GM12878 (cell line): ENCODE measurements at regions not wholly inside any gene's neighbourhood (a gene's known extent, or its start where the extent isn't known, plus 50 kb on each side); places are given as distances from the start of the nearest gene placed in this dataset.

ENCODE experiments used
- ATAC-seq: fragments of 200-7000 bp; cut with Tn5 transposase; 3 replicates; pipeline ENCODE4 v1.9.1; 2020; ENCODE audit warnings: mild to moderate bottlenecking, moderate library complexity
- BruUV-seq: library from RNA; stranded (reverse); fragments of 400-500 nt; replicated peaks from 2 replicates; lab custom pipeline; 2021; lab: Mats Ljungman, UMichigan
- CTCF ChIA-PET: fragments of 300-600 bp; sonication (Branson Sonifier 250); formaldehyde crosslinking; extraction: SDS; loops from one replicate; lab custom pipeline; 2021; ENCODE audit warnings: inconsistent platforms; lab: Yijun Ruan, JAX
- POLR2A ChIA-PET: fragments of 350-600 bp; formaldehyde crosslinking; extraction: SDS; loops from one replicate; lab custom pipeline; 2021; ENCODE audit warnings: inconsistent platforms; lab: Charles Lee
- RAD21 ChIA-PET: fragments of 300-600 bp; sonication (Branson Sonifier 250); formaldehyde crosslinking; loops from one replicate; lab custom pipeline; 2023; ENCODE audit warnings: antibody characterized with exemption; ENCODE audit not compliant: unreplicated experiment; lab: Charles Lee
- SMC1A ChIA-PET: fragments of 300-600 bp; sonication (Branson Sonifier 250); formaldehyde crosslinking; loops from one replicate; lab custom pipeline; 2023; ENCODE audit not compliant: unreplicated experiment, uncharacterized antibody; lab: Charles Lee
- DNase-seq: peaks from one replicate; pipeline ENCODE4 v3.0.0-alpha.2; 2011; ENCODE audit warnings: low read depth, low spot score
- FAIRE-seq: peaks from 3 replicates; lab custom pipeline; 2011; peaks lifted over from hg19 to GRCh38; lab: Jason Lieb, UNC
- H2AFZ ChIP-seq: 2 replicates; pipeline ENCODE4 v1.6.0; 2011; ENCODE audit warnings: low read depth, low read length, control low read depth; ENCODE audit not compliant: control insufficient read depth
- H3K27ac ChIP-seq: 2 replicates; pipeline ENCODE4 v1.5.1; 2011; ENCODE audit warnings: control low read depth; ENCODE audit not compliant: control insufficient read depth, insufficient read depth
- H3K27me3 ChIP-seq, 2 experiments: replicated peaks in 1 of 2; 2 replicates each; pipeline versions ENCODE4 v1.6.0 to v1.6.1; 2011; ENCODE audit warnings: low read length in 1 of 2; ENCODE audit not compliant: control insufficient read depth in 2 of 2, insufficient read depth in 2 of 2
- H3K36me3 ChIP-seq, 2 experiments: 2 replicates each; pipeline ENCODE4 v1.5.1; 2011; ENCODE audit warnings: low read length in 1 of 2; ENCODE audit not compliant: control insufficient read depth in 2 of 2, insufficient read depth in 2 of 2
- H3K4me1 ChIP-seq: 2 replicates; pipeline ENCODE4 v1.6.1; 2011; ENCODE audit warnings: mild to moderate bottlenecking, low read length, moderate library complexity, mixed read lengths; ENCODE audit not compliant: control insufficient read depth, insufficient read depth
- H3K4me2 ChIP-seq: 2 replicates; pipeline ENCODE4 v1.6.0; 2011; ENCODE audit warnings: control low read depth; ENCODE audit not compliant: control insufficient read depth, insufficient read depth
- H3K4me3 ChIP-seq: fragments of 200-600 bp; sonication (generic); 2 replicates; pipeline ENCODE4 v1.5.1; 2016
- H3K79me2 ChIP-seq: 2 replicates; pipeline ENCODE4 v1.6.0; 2011; ENCODE audit warnings: low read length; ENCODE audit not compliant: control insufficient read depth, insufficient read depth
- H3K9ac ChIP-seq: 2 replicates; pipeline ENCODE4 v1.8.0; 2011; ENCODE audit warnings: low read length, control low read depth, mixed read lengths; ENCODE audit not compliant: control insufficient read depth, insufficient read depth
- H3K9me3 ChIP-seq: replicated peaks from 3 replicates; pipeline ENCODE4 v1.5.1; 2011; ENCODE audit warnings: mild to moderate bottlenecking, low read length; ENCODE audit not compliant: control insufficient read depth, insufficient read depth
- H4K20me1 ChIP-seq: 2 replicates; pipeline ENCODE4 v1.6.0; 2011; ENCODE audit not compliant: control insufficient read depth, insufficient read depth
- CEBPB ChIP-seq, 2 experiments: fragments of 150-350 bp in 1 of 2; IDR thresholded peaks; 2 replicates each; pipeline ENCODE4 v1.6.1; 2012 to 2014; ENCODE audit warnings: low read depth in 2 of 2, low read length in 2 of 2, borderline replicate concordance in 1 of 2, inconsistent platforms in 1 of 2
- EGR1 ChIP-seq, 2 experiments: IDR thresholded peaks; 1 replicate in 1 of 2; 2 replicates in 1 of 2; pipeline ENCODE4 v1.6.1; 2011 to 2012; ENCODE audit warnings: low read depth in 2 of 2, low read length in 2 of 2, borderline replicate concordance in 1 of 2, mild to moderate bottlenecking in 1 of 2, moderate library complexity in 1 of 2
- FOXM1 ChIP-seq: IDR thresholded peaks from 2 replicates; pipeline ENCODE4 v1.6.1; 2012; ENCODE audit warnings: low read depth, mild to moderate bottlenecking, inconsistent platforms, low read length, moderate library complexity
- HCFC1 ChIP-seq: fragments of 150-350 bp; IDR thresholded peaks from 2 replicates; pipeline ENCODE4 v1.6.1; 2014; ENCODE audit warnings: low read length
- POU2F2 ChIP-seq: IDR thresholded peaks from 3 replicates; pipeline ENCODE4 v1.6.1; 2011; ENCODE audit warnings: low read depth, mild to moderate bottlenecking, low read length, borderline replicate concordance
- SMC3 ChIP-seq: IDR thresholded peaks from 2 replicates; pipeline ENCODE4 v1.6.1; 2011; ENCODE audit warnings: low read length, improper control_type of control experiment, borderline replicate concordance
- in situ Hi-C: fragments of 300-500 bp; cut with MboI; formaldehyde crosslinking; loops from 9 replicates; pipeline ENCODE4 v1.14.3; 2018; ENCODE audit warnings: mixed read lengths
- intact Hi-C: fragments of 100-400 bp; cut with micrococcal nuclease; formaldehyde crosslinking; loops from one replicate; pipeline ENCODE4 v1.14.2; 2022; ENCODE audit not compliant: unreplicated experiment
- TF ChIP-seq, protein P1 (sequence below): fragments of 450-650 bp; conservative IDR thresholded peaks from 2 replicates; pipeline ENCODE4 v1.6.1; 2017; ENCODE audit warnings: mild to moderate bottlenecking, moderate library complexity
- TF ChIP-seq, protein P2 (sequence below): IDR thresholded peaks from 2 replicates; pipeline ENCODE4 v1.6.1; 2012; ENCODE audit warnings: improper control_type of control experiment, low read depth, low read length; ENCODE audit not compliant: insufficient replicate concordance
- TF ChIP-seq, protein P3 (sequence below): fragments of 150-350 bp; IDR thresholded peaks from 2 replicates; pipeline ENCODE4 v1.6.1; 2014; ENCODE audit warnings: mild to moderate bottlenecking, low read depth, low read length
- TF ChIP-seq, protein P4 (sequence below): fragments of 450-650 bp; IDR thresholded peaks from 2 replicates; pipeline ENCODE4 v1.6.1; 2016; ENCODE audit warnings: mild to moderate bottlenecking
- TF ChIP-seq, protein P5 (sequence below): IDR thresholded peaks from 2 replicates; pipeline ENCODE4 v1.6.1; 2012; ENCODE audit warnings: low read depth, low read length, improper control_type of control experiment

DNA sequence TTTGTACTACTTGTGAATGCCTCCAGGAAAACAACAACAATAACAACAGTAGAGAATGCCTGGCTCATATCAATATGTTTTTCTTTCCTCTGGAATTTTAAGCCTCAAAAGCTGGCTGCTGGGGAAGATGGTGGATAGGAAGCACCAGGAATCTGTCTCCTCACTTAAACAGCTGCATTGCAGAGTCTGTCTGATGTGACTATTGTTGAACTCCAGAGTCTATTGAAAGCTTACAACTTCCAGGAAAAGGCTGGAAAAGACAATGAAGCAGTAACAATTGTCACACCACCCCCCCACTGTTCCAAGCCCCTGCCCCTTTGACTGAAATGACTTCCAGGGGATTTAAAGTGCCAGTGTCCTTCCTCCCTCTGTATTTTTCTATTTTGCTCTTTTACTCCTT is 309.7 kb downstream of the BMP4 start:
- Histone ChIP-seq H3K27me3 (no peaks in the 10 kb centered on the region), H2AFZ (no peak overlapping the region), H3K9me3 (no peaks in the 10 kb centered on the region), H3K9ac (no peak overlapping the region), H3K4me1 (no peaks in the 10 kb centered on the region), H4K20me1 (no peaks in the 10 kb centered on the region), H3K79me2 (no peaks in the 10 kb centered on the region), H3K27ac (no peak overlapping the region), H3K36me3 (no peaks in the 10 kb centered on the region), H3K4me2 (no peak overlapping the region), H3K4me3 (no peak overlapping the region)
- BruUV-seq: no TSS peak
- POLR2A ChIA-PET: no interaction called here
- FAIRE-seq: no peak
- TF ChIP-seq FOXM1 (no peak), POU2F2 (no peak), HCFC1 (no peak), CEBPB (IDR thresholded peaks at IDR 0.05; ENCODE audit: borderline replicate concordance in 1 of 2, low read depth in 2 of 2, low read length in 2 of 2) (no peak), SMC3 (no peak), EGR1 (IDR thresholded peaks at IDR 0.05; ENCODE audit: borderline replicate concordance in 1 of 2, low read depth in 2 of 2, low read length in 2 of 2) (no peak)
- TF ChIP-seq, protein P1, sequence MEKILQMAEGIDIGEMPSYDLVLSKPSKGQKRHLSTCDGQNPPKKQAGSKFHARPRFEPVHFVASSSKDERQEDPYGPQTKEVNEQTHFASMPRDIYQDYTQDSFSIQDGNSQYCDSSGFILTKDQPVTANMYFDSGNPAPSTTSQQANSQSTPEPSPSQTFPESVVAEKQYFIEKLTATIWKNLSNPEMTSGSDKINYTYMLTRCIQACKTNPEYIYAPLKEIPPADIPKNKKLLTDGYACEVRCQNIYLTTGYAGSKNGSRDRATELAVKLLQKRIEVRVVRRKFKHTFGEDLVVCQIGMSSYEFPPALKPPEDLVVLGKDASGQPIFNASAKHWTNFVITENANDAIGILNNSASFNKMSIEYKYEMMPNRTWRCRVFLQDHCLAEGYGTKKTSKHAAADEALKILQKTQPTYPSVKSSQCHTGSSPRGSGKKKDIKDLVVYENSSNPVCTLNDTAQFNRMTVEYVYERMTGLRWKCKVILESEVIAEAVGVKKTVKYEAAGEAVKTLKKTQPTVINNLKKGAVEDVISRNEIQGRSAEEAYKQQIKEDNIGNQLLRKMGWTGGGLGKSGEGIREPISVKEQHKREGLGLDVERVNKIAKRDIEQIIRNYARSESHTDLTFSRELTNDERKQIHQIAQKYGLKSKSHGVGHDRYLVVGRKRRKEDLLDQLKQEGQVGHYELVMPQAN: no peak
- TF ChIP-seq, protein P2, sequence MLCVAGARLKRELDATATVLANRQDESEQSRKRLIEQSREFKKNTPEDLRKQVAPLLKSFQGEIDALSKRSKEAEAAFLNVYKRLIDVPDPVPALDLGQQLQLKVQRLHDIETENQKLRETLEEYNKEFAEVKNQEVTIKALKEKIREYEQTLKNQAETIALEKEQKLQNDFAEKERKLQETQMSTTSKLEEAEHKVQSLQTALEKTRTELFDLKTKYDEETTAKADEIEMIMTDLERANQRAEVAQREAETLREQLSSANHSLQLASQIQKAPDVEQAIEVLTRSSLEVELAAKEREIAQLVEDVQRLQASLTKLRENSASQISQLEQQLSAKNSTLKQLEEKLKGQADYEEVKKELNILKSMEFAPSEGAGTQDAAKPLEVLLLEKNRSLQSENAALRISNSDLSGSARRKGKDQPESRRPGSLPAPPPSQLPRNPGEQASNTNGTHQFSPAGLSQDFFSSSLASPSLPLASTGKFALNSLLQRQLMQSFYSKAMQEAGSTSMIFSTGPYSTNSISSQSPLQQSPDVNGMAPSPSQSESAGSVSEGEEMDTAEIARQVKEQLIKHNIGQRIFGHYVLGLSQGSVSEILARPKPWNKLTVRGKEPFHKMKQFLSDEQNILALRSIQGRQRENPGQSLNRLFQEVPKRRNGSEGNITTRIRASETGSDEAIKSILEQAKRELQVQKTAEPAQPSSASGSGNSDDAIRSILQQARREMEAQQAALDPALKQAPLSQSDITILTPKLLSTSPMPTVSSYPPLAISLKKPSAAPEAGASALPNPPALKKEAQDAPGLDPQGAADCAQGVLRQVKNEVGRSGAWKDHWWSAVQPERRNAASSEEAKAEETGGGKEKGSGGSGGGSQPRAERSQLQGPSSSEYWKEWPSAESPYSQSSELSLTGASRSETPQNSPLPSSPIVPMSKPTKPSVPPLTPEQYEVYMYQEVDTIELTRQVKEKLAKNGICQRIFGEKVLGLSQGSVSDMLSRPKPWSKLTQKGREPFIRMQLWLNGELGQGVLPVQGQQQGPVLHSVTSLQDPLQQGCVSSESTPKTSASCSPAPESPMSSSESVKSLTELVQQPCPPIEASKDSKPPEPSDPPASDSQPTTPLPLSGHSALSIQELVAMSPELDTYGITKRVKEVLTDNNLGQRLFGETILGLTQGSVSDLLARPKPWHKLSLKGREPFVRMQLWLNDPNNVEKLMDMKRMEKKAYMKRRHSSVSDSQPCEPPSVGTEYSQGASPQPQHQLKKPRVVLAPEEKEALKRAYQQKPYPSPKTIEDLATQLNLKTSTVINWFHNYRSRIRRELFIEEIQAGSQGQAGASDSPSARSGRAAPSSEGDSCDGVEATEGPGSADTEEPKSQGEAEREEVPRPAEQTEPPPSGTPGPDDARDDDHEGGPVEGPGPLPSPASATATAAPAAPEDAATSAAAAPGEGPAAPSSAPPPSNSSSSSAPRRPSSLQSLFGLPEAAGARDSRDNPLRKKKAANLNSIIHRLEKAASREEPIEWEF: no peak
- TF ChIP-seq, protein P3, sequence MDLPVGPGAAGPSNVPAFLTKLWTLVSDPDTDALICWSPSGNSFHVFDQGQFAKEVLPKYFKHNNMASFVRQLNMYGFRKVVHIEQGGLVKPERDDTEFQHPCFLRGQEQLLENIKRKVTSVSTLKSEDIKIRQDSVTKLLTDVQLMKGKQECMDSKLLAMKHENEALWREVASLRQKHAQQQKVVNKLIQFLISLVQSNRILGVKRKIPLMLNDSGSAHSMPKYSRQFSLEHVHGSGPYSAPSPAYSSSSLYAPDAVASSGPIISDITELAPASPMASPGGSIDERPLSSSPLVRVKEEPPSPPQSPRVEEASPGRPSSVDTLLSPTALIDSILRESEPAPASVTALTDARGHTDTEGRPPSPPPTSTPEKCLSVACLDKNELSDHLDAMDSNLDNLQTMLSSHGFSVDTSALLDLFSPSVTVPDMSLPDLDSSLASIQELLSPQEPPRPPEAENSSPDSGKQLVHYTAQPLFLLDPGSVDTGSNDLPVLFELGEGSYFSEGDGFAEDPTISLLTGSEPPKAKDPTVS: no peak
- TF ChIP-seq, protein P4, sequence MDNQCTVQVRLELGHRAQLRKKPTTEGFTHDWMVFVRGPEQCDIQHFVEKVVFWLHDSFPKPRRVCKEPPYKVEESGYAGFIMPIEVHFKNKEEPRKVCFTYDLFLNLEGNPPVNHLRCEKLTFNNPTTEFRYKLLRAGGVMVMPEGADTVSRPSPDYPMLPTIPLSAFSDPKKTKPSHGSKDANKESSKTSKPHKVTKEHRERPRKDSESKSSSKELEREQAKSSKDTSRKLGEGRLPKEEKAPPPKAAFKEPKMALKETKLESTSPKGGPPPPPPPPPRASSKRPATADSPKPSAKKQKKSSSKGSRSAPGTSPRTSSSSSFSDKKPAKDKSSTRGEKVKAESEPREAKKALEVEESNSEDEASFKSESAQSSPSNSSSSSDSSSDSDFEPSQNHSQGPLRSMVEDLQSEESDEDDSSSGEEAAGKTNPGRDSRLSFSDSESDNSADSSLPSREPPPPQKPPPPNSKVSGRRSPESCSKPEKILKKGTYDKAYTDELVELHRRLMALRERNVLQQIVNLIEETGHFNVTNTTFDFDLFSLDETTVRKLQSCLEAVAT: no peak
- TF ChIP-seq, protein P5, sequence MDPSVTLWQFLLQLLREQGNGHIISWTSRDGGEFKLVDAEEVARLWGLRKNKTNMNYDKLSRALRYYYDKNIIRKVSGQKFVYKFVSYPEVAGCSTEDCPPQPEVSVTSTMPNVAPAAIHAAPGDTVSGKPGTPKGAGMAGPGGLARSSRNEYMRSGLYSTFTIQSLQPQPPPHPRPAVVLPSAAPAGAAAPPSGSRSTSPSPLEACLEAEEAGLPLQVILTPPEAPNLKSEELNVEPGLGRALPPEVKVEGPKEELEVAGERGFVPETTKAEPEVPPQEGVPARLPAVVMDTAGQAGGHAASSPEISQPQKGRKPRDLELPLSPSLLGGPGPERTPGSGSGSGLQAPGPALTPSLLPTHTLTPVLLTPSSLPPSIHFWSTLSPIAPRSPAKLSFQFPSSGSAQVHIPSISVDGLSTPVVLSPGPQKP: no peak
- intact Hi-C loops (no loop called here), in situ Hi-C loops (no loop called here)
- RAD21 ChIA-PET: no interaction called here
- CTCF ChIA-PET: no interaction called here
- SMC1A ChIA-PET: no interaction called here
- no peak for ATAC-seq
- no peak for DNase-seq
